HL-60 (cell line): ENCODE measurements at regions not wholly inside any gene's neighbourhood (a gene's known extent, or its start where the extent isn't known, plus 50 kb on each side); places are given as distances from the start of the nearest gene placed in this dataset.

ENCODE experiments used
- DNase-seq, 2 experiments: peaks; one replicate each; pipeline ENCODE4 v3.0.0-alpha.2; 2010 to 2020; ENCODE audit warnings: low read depth in 1 of 2, low spot score in 1 of 2
- H3K27ac ChIP-seq: fragments of 250-450 bp; sonication (Bioruptor Pico); replicated peaks from 2 replicates; pipeline ENCODE4 v1.5.1; 2020; ENCODE audit warnings: mild to moderate bottlenecking, moderate library complexity
- H3K27me3 ChIP-seq: fragments of 250-450 bp; sonication (Bioruptor Pico); 2 replicates; pipeline ENCODE4 v1.5.1; 2021; ENCODE audit warnings: mild to moderate bottlenecking, moderate library complexity; ENCODE audit not compliant: insufficient read depth, poor library complexity, severe bottlenecking
- H3K4me3 ChIP-seq: replicated peaks from 2 replicates; pipeline ENCODE4 v1.5.1; 2011; ENCODE audit warnings: mild to moderate bottlenecking, control low read depth, low read length; ENCODE audit not compliant: insufficient read depth
- CTCF ChIP-seq: IDR thresholded peaks from one replicate; pipeline ENCODE4 v1.5.1; 2011; ENCODE audit warnings: low read length, control low read depth, inconsistent platforms; ENCODE audit not compliant: insufficient read depth
- GABPA ChIP-seq: IDR thresholded peaks from 2 replicates; pipeline ENCODE4 v1.6.1; 2012; ENCODE audit warnings: low read depth
- POLR2AphosphoS5 ChIP-seq: IDR thresholded peaks from 2 replicates; pipeline ENCODE4 v1.6.1; 2012; ENCODE audit warnings: low read depth
- REST ChIP-seq: IDR thresholded peaks from 2 replicates; pipeline ENCODE4 v1.6.1; 2012; ENCODE audit warnings: low read depth; ENCODE audit not compliant: insufficient replicate concordance
- SPI1 ChIP-seq: IDR thresholded peaks from 2 replicates; pipeline ENCODE4 v1.6.1; 2012; ENCODE audit warnings: low read depth, mild to moderate bottlenecking, borderline replicate concordance

- no peak for DNase-seq
- H3K4me3 ChIP-seq, result no peak overlapping the region
- TF ChIP-seq REST (no peak), CTCF (no peak), POLR2AphosphoS5 (no peak), SPI1 (no peak), GABPA (no peak)
- H3K27ac ChIP-seq, result no peak overlapping the region
- H3K27me3 ChIP-seq, result no peaks in the 10 kb centered on the region
Observed at GRCh38 chr7:80040752-80041151, 93.9 kb upstream of the GNAI1 start.

GRCh38 chr7:80040335-80040734 lies 94.3 kb upstream of the GNAI1 start:
- Histone ChIP-seq H3K27me3 (no peaks in the 10 kb centered on the region), H3K4me3 (no peak overlapping the region), H3K27ac (no peak overlapping the region)
- no peak for DNase-seq
- TF ChIP-seq SPI1 (no peak), GABPA (no peak), CTCF (no peak)

- H3K27ac ChIP-seq, result no peak overlapping the region
- DNase-seq, result no peak
- no peak overlapping the region for H3K4me3 ChIP-seq
- TF ChIP-seq REST, result no peak
- H3K27me3 ChIP-seq, result no peaks in the 10 kb centered on the region
Observed at GRCh38 chr7:80039251-80039884, 95.3 kb upstream of the GNAI1 start.

- DNase-seq, result no peak
- no peak overlapping the region for H3K4me3 ChIP-seq
- no peak overlapping the region for H3K27ac ChIP-seq
- H3K27me3 ChIP-seq, result no peaks in the 10 kb centered on the region
- TF ChIP-seq REST (no peak), CTCF (no peak), POLR2AphosphoS5 (no peak), GABPA (no peak), SPI1 (no peak)
Observed at GRCh38 chr7:80037689-80038088, 96.9 kb upstream of the GNAI1 start.
